HEK293T (cell line): ENCODE measurements at regions not wholly inside any gene's neighbourhood (a gene's known extent, or its start where the extent isn't known, plus 50 kb on each side); places are given as distances from the start of the nearest gene placed in this dataset.

Experiments
- BHLHE40 ChIP-seq: fragments of 450-650 bp; IDR thresholded peaks from 2 replicates; pipeline ENCODE4 v1.6.1; 2016; ENCODE audit warnings: mild to moderate bottlenecking, moderate library complexity, borderline replicate concordance
- ELF4 ChIP-seq: fragments of 450-650 bp; IDR thresholded peaks from 2 replicates; pipeline ENCODE4 v1.6.1; 2017; ENCODE audit warnings: antibody characterized with exemption
- FOXM1 ChIP-seq: fragments of 450-650 bp; IDR thresholded peaks from 2 replicates; pipeline ENCODE4 v1.6.1; 2017; ENCODE audit warnings: mild to moderate bottlenecking, borderline replicate concordance
- SP1 ChIP-seq: fragments of 450-650 bp; IDR thresholded peaks from 2 replicates; pipeline ENCODE4 v1.6.1; 2017
- SUZ12 ChIP-seq: fragments of 450-650 bp; IDR thresholded peaks from 2 replicates; pipeline ENCODE4 v1.6.1; 2016; ENCODE audit warnings: mild to moderate bottlenecking
- TARDBP ChIP-seq: fragments of 450-650 bp; IDR thresholded peaks from 2 replicates; pipeline ENCODE4 v1.6.1; 2016
- ZNF384 ChIP-seq: fragments of 450-650 bp; IDR thresholded peaks from 2 replicates; pipeline ENCODE4 v1.6.1; 2016
- TF ChIP-seq, protein P1 (sequence below): fragments of 450-650 bp; IDR thresholded peaks from 2 replicates; pipeline ENCODE4 v1.6.1; 2016

GRCh38 chr5:87184605-87185004 is 83.1 kb upstream of the RASA1 start:
- TF ChIP-seq TARDBP, result no peak
- no peak for TF ChIP-seq FOXM1
- no peak for TF ChIP-seq SUZ12
- no peak for TF ChIP-seq ZNF384
- TF ChIP-seq BHLHE40, result no peak
- TF ChIP-seq SP1, result no peak
- TF ChIP-seq, protein P1, sequence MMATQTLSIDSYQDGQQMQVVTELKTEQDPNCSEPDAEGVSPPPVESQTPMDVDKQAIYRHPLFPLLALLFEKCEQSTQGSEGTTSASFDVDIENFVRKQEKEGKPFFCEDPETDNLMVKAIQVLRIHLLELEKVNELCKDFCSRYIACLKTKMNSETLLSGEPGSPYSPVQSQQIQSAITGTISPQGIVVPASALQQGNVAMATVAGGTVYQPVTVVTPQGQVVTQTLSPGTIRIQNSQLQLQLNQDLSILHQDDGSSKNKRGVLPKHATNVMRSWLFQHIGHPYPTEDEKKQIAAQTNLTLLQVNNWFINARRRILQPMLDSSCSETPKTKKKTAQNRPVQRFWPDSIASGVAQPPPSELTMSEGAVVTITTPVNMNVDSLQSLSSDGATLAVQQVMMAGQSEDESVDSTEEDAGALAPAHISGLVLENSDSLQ, result no peak
- no peak for TF ChIP-seq ELF4
